SK-N-SH (cell line): ENCODE measurements at regions not wholly inside any gene's neighbourhood (a gene's known extent, or its start where the extent isn't known, plus 50 kb on each side); places are given as distances from the start of the nearest gene placed in this dataset.

ENCODE experiments used
- CTCF ChIA-PET: fragments of 300-600, 350-600 bp; formaldehyde crosslinking; extraction: SDS; loops from one replicate; lab custom pipeline; 2021; lab: Yijun Ruan, JAX
- POLR2A ChIA-PET: fragments of 350-600 bp; sonication (Branson Sonifier 250); formaldehyde crosslinking; extraction: SDS; loops from one replicate; lab custom pipeline; 2020; ENCODE audit warnings: antibody characterized with exemption, inconsistent platforms; lab: Yijun Ruan, JAX
- DNase-seq: peaks from one replicate; pipeline ENCODE4 v3.0.0; 2012
- H2AFZ ChIP-seq: fragments of 200-600 bp; sonication (generic); 2 replicates; pipeline ENCODE4 v1.8.1; 2016; ENCODE audit warnings: antibody characterized with exemption, mild to moderate bottlenecking, low read depth
- H3F3A ChIP-seq: fragments of 200-600 bp; sonication (generic); replicated peaks from 2 replicates; pipeline ENCODE3; 2016; ENCODE audit warnings: antibody characterized with exemption, mild to moderate bottlenecking; ENCODE audit not compliant: insufficient read depth
- H3K27ac ChIP-seq, 2 experiments: fragments of 200-500 bp in 1 of 2; fragments of 200-600 bp in 1 of 2; sonication (Bioruptor generic) in 1 of 2; sonication (generic), shearing (Covaris generic) in 1 of 2; 2 replicates each; pipeline versions ENCODE4 v1.5.1 to v1.6.1; 2014 to 2016; ENCODE audit warnings: low read depth in 2 of 2, inconsistent platforms in 1 of 2, low read length in 1 of 2, mild to moderate bottlenecking in 1 of 2, mixed read lengths in 1 of 2
- H3K27me3 ChIP-seq: fragments of 200-600 bp; sonication (generic), shearing (Covaris generic); 2 replicates; pipeline ENCODE4 v1.6.1; 2016; ENCODE audit warnings: mixed run types; ENCODE audit not compliant: insufficient read depth
- H3K36me3 ChIP-seq, 2 experiments: fragments of 200-500 bp in 1 of 2; fragments of 200-600 bp in 1 of 2; sonication (Bioruptor generic) in 1 of 2; sonication (generic) in 1 of 2; replicated peaks in 1 of 2; 2 replicates each; pipeline versions ENCODE3 to v1.5.1; 2014 to 2016; ENCODE audit warnings: low read length in 1 of 2, mild to moderate bottlenecking in 1 of 2; ENCODE audit not compliant: insufficient read depth in 2 of 2, control insufficient read depth in 1 of 2
- H3K4me1 ChIP-seq, 2 experiments: fragments of 200-500 bp in 1 of 2; fragments of 200-600 bp in 1 of 2; sonication (Bioruptor generic) in 1 of 2; sonication (generic), shearing (Covaris generic) in 1 of 2; 2 replicates each; pipeline versions ENCODE4 v1.5.1 to v1.6.1; 2014 to 2016; ENCODE audit warnings: low read depth in 1 of 2, low read length in 1 of 2, mixed run types in 1 of 2; ENCODE audit not compliant: insufficient read depth in 2 of 2, control insufficient read depth in 1 of 2
- H3K4me2 ChIP-seq: fragments of 200-600 bp; sonication (generic), shearing (Covaris generic); 2 replicates; pipeline ENCODE4 v1.6.1; 2017; ENCODE audit warnings: mixed run types
- H3K4me3 ChIP-seq, 2 experiments: fragments of 200-500 bp in 1 of 2; fragments of 200-600 bp in 1 of 2; sonication (Bioruptor generic) in 1 of 2; sonication (generic), shearing (Covaris generic) in 1 of 2; 2 replicates each; pipeline versions ENCODE4 v1.5.1 to v1.8.1; 2014 to 2016; ENCODE audit warnings: low read depth in 2 of 2, inconsistent platforms in 1 of 2, low read length in 1 of 2, mild to moderate bottlenecking in 1 of 2, mixed read lengths in 1 of 2, moderate library complexity in 1 of 2
- H3K79me2 ChIP-seq: fragments of 200-600 bp; sonication (generic); 2 replicates; pipeline ENCODE4 v1.8.1; 2017; ENCODE audit warnings: mild to moderate bottlenecking; ENCODE audit not compliant: insufficient read depth
- H3K9ac ChIP-seq: fragments of 200-600 bp; sonication (generic); 2 replicates; pipeline ENCODE4 v1.6.1; 2017; ENCODE audit warnings: mixed run types
- H3K9me2 ChIP-seq: fragments of 200-600 bp; sonication (generic); 2 replicates; pipeline ENCODE4 v1.6.1; 2017; ENCODE audit warnings: mixed run types
- H3K9me3 ChIP-seq: fragments of 200-600 bp; sonication (generic); 2 replicates; pipeline ENCODE4 v1.6.1; 2017; ENCODE audit warnings: mixed run types, mild to moderate bottlenecking, moderate library complexity
- H4K20me1 ChIP-seq: fragments of 200-600 bp; sonication (generic); 2 replicates; pipeline ENCODE4 v1.6.1; 2017; ENCODE audit warnings: mild to moderate bottlenecking, mixed run types; ENCODE audit not compliant: insufficient read depth
- CTCF ChIP-seq: fragments of 200-600 bp; sonication (generic); IDR thresholded peaks from 2 replicates; pipeline ENCODE4 v1.6.1; 2017; ENCODE audit warnings: antibody characterized with exemption, mild to moderate bottlenecking, moderate library complexity
- ELF1 ChIP-seq: IDR thresholded peaks from 2 replicates; pipeline ENCODE4 v1.4.0; 2012
- EP300 ChIP-seq, 2 experiments: IDR thresholded peaks; 2 replicates each; pipeline versions ENCODE4 v1.4.0 to v1.6.1; 2012; ENCODE audit warnings: borderline replicate concordance in 1 of 2, low read depth in 1 of 2, low read length in 1 of 2
- EZH2phosphoT487 ChIP-seq: fragments of 200-600 bp; sonication (generic); IDR thresholded peaks from 2 replicates; pipeline ENCODE4 v1.6.1; 2017; ENCODE audit warnings: low read depth, mixed run types, mild to moderate bottlenecking, antibody characterized with exemption, moderate library complexity, borderline replicate concordance
- FOXM1 ChIP-seq: IDR thresholded peaks from 2 replicates; pipeline ENCODE4 v1.4.0; 2012; ENCODE audit warnings: low read depth, mild to moderate bottlenecking
- GABPA ChIP-seq: IDR thresholded peaks from 2 replicates; pipeline ENCODE4 v1.4.0; 2012; ENCODE audit warnings: low read depth, mild to moderate bottlenecking
- GATA2 ChIP-seq: sonication (generic); formaldehyde crosslinking; IDR thresholded peaks from 2 replicates; pipeline ENCODE4 v1.5.0; 2020; ENCODE audit warnings: mild to moderate bottlenecking, missing genetic modification reagents
- IRF3 ChIP-seq: fragments of 150-350 bp; IDR thresholded peaks from 2 replicates; pipeline ENCODE4 v1.6.1; 2016; ENCODE audit warnings: mild to moderate bottlenecking, low read depth, low read length
- JUND ChIP-seq: IDR thresholded peaks from 2 replicates; pipeline ENCODE4 v1.4.0; 2012
- MAX ChIP-seq: IDR thresholded peaks from 2 replicates; pipeline ENCODE4 v1.4.0; 2012; ENCODE audit warnings: low read depth
- MEF2A ChIP-seq: IDR thresholded peaks from 2 replicates; pipeline ENCODE4 v1.4.0; 2012; ENCODE audit warnings: low read depth, borderline replicate concordance
- NFIC ChIP-seq: IDR thresholded peaks from 2 replicates; pipeline ENCODE4 v1.4.0; 2012; ENCODE audit warnings: borderline replicate concordance
- NRF1 ChIP-seq: IDR thresholded peaks from 2 replicates; pipeline ENCODE4 v1.6.1; 2012; ENCODE audit warnings: low read depth, mild to moderate bottlenecking, low read length
- RCOR1 ChIP-seq: fragments of 150-350 bp; IDR thresholded peaks from 2 replicates; pipeline ENCODE4 v1.6.1; 2017; ENCODE audit warnings: antibody characterized with exemption, low read length
- RFX5 ChIP-seq: IDR thresholded peaks from 2 replicates; pipeline ENCODE4 v1.6.1; 2012; ENCODE audit warnings: mild to moderate bottlenecking, improper control_type of control experiment, low read length
- TCF12 ChIP-seq: IDR thresholded peaks from 2 replicates; pipeline ENCODE4 v1.4.0; 2012
- TEAD4 ChIP-seq: IDR thresholded peaks from 2 replicates; pipeline ENCODE4 v1.4.0; 2012; ENCODE audit warnings: mild to moderate bottlenecking, borderline replicate concordance; ENCODE audit not compliant: insufficient read depth
- USF1 ChIP-seq: IDR thresholded peaks from 2 replicates; pipeline ENCODE4 v1.4.0; 2012; ENCODE audit warnings: low read depth, borderline replicate concordance
- USF2 ChIP-seq: fragments of 150-350 bp; IDR thresholded peaks from 2 replicates; pipeline ENCODE4 v1.6.1; 2017; ENCODE audit warnings: antibody characterized with exemption, low read length, low read depth, borderline replicate concordance
- ZBTB33 ChIP-seq: IDR thresholded peaks from 2 replicates; pipeline ENCODE4 v1.4.0; 2012; ENCODE audit warnings: low read depth, borderline replicate concordance
- WGBS: methylation state at CpG from one replicate; pipeline ENCODE4 v1.1.6; 2017; ENCODE audit warnings: low lambda C conversion rate; 5-methylcytosine and 5-hydroxymethylcytosine counted together

GRCh38 chr1:191709215-191709614, 449.0 kb upstream of the RGS18 start:
- Histone ChIP-seq H3K4me1 (peaks cover 0 to 2% of the 10 kb centered on the region in 2 experiments; a peak in 1 of 4 replicates), H4K20me1 (no peaks in the 10 kb centered on the region), H3K9me3 (no peaks in the 10 kb centered on the region), H3K9me2 (no peaks in the 10 kb centered on the region), H3K4me2 (no peak overlapping the region), H3K4me3 (no peak overlapping the region), H3K9ac (no peak overlapping the region), H2AFZ (no peak overlapping the region), H3F3A (no peaks in the 10 kb centered on the region), H3K27me3 (no peaks in the 10 kb centered on the region), H3K27ac (no peak overlapping the region; a peak in 1 of 4 replicates), H3K79me2 (no peaks in the 10 kb centered on the region), H3K36me3 (no peaks in the 10 kb centered on the region)
- DNase-seq, result no peak
- TF ChIP-seq MEF2A, result no peak
- no peak for TF ChIP-seq TCF12
- TF ChIP-seq NFIC, result no peak
- no peak for TF ChIP-seq MAX
- TF ChIP-seq NRF1, result no peak
- TF ChIP-seq GATA2 (CRISPR knock-in tag), result no peak
- no peak for TF ChIP-seq ELF1
- TF ChIP-seq IRF3, result no peak
- no peak for TF ChIP-seq CTCF
- TF ChIP-seq EZH2phosphoT487, result no peak
- TF ChIP-seq TEAD4, result no peak
- no peak for TF ChIP-seq USF2
- TF ChIP-seq JUND, result no peak
- TF ChIP-seq RFX5, result no peak
- no peak for TF ChIP-seq FOXM1
- no peak for TF ChIP-seq EP300 (IDR thresholded peaks at IDR 0.05; ENCODE audit: borderline replicate concordance in 1 of 2, low read depth in 1 of 2, low read length in 1 of 2)
- no peak for TF ChIP-seq USF1
- TF ChIP-seq GABPA, result no peak
- TF ChIP-seq ZBTB33, result no peak
- TF ChIP-seq RCOR1, result no peak
- ChIA-PET POLR2A (no interaction called here), CTCF (no interaction called here)
- WGBS, result 6% methylated on average over 2 of the region's 2 CpGs
